IgD-negative memory B cell (primary cell): ENCODE measurements at regions not wholly inside any gene's neighbourhood (a gene's known extent, or its start where the extent isn't known, plus 50 kb on each side); places are given as distances from the start of the nearest gene placed in this dataset.
A peak's percentile ranks its signal among the peaks of the same experiment; 100 is the strongest.
"Not testable (repeated sequence)": the region's sequence is repeated elsewhere in the genome, so short reads cannot be mapped to it uniquely, and the experiment has no call there.

Experiments
- H3K27ac Mint-ChIP-seq, 3 donors: one replicate each; pipeline ENCODE4 v1.8.0; 2020 to 2022; ENCODE audit warnings: mild to moderate bottlenecking in 3 of 3, mixed read lengths in 3 of 3, moderate library complexity in 1 of 3
- H3K27me3 Mint-ChIP-seq: one replicate; pipeline ENCODE4 v1.8.0; 2021; ENCODE audit warnings: mixed read lengths
- H3K36me3 Mint-ChIP-seq: one replicate; pipeline ENCODE4 v1.8.0; 2020; ENCODE audit warnings: mild to moderate bottlenecking, mixed read lengths
- H3K4me1 Mint-ChIP-seq, 3 donors: one replicate each; pipeline ENCODE4 v1.8.0; 2020 to 2022; ENCODE audit warnings: mixed read lengths in 3 of 3, mild to moderate bottlenecking in 1 of 3
- H3K4me3 Mint-ChIP-seq, 4 donors: one replicate each; pipeline ENCODE4 v1.8.0; 2020 to 2022; ENCODE audit warnings: mild to moderate bottlenecking in 4 of 4, mixed read lengths in 4 of 4, moderate library complexity in 3 of 4
- H3K9me3 Mint-ChIP-seq, 3 donors: one replicate each; pipeline ENCODE4 v1.8.0; 2020 to 2021; ENCODE audit warnings: mixed read lengths in 3 of 3, mild to moderate bottlenecking in 1 of 3

DNA sequence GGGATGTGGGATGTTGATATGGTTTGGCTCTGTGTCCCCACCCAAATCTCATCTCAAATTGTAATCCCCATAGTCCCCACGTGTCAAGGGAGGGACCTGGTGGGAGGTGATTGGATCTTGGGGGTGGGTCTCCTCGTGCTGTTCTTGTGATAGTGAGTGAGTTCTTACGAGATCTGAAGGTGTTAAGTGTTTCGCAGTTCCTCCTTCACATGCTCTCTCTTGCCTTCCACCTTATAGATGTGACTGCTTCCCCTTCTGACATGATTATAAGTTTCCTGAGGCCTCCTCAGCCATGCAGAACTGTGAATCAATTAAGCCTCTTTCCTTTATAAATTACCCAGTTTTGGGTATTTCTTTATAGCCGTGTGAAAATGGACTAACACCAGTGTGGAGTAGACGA lies 130.1 kb upstream of the KCNE2 start:
- H3K27me3 Mint-ChIP-seq, result peaks cover 13% of the 10 kb centered on the region
- H3K9me3 Mint-ChIP-seq, result peaks cover 0 to 16% (median 4%) of the 10 kb centered on the region in 3 donors
- H3K4me1 Mint-ChIP-seq, H3K27ac Mint-ChIP-seq, H3K4me3 Mint-ChIP-seq, H3K36me3 Mint-ChIP-seq: not testable (repeated sequence)

DNA sequence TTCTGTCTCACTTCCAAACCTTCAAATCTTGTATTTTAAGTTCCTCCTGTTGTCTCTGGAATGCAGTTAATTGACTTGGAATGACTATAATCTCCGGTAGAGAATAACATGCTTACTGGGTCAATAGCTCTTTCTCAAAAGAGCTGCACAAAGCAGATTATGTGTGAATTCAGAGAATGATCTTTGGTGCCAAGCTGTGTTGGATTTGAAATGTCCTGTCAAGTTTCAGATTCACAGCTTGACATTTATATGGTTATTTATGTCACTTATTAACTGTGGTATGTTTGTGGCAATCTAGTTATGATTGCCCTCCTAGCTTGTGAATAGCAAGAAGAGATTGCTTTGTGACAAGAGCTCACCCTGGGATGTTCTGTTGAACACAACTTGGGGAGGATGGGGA lies 128.3 kb upstream of the KCNE2 start:
- Mint-ChIP-seq H3K27me3 (peaks cover 14% of the 10 kb centered on the region), H3K27ac (peak overlapping the region in 1 of 3 donors; percentile 9), H3K36me3 (peaks cover 8% of the 10 kb centered on the region), H3K4me3 (no peak overlapping the region), H3K4me1 (peaks cover 0 to 4% (median 0%) of the 10 kb centered on the region in 3 donors), H3K9me3 (peaks cover 0 to 19% (median 4%) of the 10 kb centered on the region in 3 donors)

DNA sequence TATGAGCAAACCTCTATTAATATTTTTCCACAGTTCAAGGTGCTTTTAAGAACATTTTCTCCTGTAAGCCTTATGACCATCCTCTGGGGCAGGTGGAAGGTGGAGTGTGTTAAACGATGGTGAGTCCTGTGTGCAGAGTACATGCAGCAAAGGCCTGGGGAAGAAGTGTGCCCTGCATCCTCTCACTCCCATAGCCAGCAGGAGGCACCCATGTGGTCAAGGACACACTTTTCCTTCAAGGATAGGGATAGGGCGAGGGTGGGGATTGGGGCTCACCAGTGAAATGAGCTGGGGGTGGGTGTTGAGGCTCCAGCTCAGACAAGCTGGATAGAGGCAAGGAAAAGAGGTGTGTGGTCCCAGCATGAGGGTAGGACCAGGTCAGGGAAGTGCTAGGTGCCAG lies 120.8 kb upstream of the KCNE2 start:
- Mint-ChIP-seq H3K27ac (no peak overlapping the region), H3K36me3 (peaks cover 3% of the 10 kb centered on the region), H3K27me3 (peaks cover 2% of the 10 kb centered on the region), H3K4me3 (no peak overlapping the region), H3K4me1 (peaks cover 0 to 2% (median 0%) of the 10 kb centered on the region in 3 donors), H3K9me3 (peaks cover 3 to 12% (median 6%) of the 10 kb centered on the region in 3 donors)

DNA sequence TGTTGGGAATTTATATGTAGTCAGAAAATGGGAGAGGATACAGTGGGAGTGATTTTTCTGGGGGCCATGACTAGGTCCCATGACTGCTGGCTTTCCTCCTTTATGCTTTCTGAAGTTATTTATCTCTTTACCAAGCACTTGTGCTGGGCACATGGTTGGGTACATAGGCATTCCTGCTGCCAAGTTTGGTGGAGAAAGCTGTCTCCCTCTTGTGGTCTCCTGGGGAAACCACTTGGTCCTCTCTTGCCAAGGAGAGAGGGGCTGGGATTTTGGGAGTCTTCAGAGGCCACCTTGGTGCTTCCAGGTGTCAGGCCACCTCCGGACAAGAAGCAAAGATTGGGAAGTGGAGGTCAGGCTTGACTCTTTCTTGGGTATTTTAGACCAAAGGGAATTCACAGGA lies 120.2 kb upstream of the KCNE2 start:
- peaks cover 3 to 16% (median 5%) of the 10 kb centered on the region in 3 donors for H3K9me3 Mint-ChIP-seq
- peaks cover 2% of the 10 kb centered on the region for H3K27me3 Mint-ChIP-seq
- H3K27ac Mint-ChIP-seq, result peak overlapping the region in 1 of 3 donors; percentile 32
- H3K4me1 Mint-ChIP-seq, result peaks cover 0 to 2% (median 0%) of the 10 kb centered on the region in 3 donors
- no peak overlapping the region for H3K4me3 Mint-ChIP-seq
- H3K36me3 Mint-ChIP-seq, result peaks cover 3% of the 10 kb centered on the region

DNA sequence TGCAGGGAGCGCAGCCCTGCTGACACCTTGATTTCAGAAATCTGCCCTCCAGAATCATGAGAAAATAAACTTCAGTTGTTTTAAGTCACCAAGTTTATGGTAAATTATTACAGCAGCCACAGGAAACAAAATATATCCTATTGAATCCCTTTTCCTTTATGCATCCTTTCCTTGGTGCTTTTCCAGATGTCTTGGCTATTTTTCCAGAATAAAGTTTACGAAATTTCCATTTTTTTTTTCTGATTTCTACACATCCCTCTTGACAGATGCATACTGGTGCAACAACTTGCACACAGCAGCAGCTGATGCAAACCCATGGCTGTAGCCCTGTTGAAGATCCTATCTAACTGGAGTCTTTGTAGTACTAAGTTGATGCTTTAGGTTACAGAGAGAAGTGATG lies 111.1 kb upstream of the KCNE2 start:
- peaks cover 6% of the 10 kb centered on the region for H3K36me3 Mint-ChIP-seq
- no peak overlapping the region for H3K27ac Mint-ChIP-seq
- peaks cover 7 to 46% (median 22%) of the 10 kb centered on the region in 3 donors for H3K9me3 Mint-ChIP-seq
- H3K4me1 Mint-ChIP-seq, result no peaks in the 10 kb centered on the region
- no peak overlapping the region for H3K4me3 Mint-ChIP-seq
- H3K27me3 Mint-ChIP-seq, result peaks cover 9% of the 10 kb centered on the region

DNA sequence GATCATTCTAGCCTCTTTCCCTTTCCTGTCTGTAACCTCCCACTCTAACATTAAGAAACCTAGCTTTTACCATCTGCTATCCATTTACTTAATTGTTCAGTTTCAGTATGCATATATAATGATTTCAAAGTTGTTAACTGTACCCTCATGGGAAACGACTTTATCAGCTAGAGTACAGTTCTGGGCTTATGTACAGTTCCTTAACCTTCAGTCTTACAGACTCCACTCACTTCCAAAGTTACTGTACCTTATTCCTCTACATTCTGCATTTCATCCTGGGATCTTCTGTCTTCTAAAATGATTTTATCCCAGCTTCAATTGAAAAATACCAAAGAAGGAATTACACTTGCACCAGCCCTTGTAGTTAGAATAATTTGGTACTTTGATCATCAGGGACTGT lies 108.7 kb upstream of the KCNE2 start:
- H3K9me3 Mint-ChIP-seq, result peaks cover 7 to 42% (median 24%) of the 10 kb centered on the region in 3 donors

DNA sequence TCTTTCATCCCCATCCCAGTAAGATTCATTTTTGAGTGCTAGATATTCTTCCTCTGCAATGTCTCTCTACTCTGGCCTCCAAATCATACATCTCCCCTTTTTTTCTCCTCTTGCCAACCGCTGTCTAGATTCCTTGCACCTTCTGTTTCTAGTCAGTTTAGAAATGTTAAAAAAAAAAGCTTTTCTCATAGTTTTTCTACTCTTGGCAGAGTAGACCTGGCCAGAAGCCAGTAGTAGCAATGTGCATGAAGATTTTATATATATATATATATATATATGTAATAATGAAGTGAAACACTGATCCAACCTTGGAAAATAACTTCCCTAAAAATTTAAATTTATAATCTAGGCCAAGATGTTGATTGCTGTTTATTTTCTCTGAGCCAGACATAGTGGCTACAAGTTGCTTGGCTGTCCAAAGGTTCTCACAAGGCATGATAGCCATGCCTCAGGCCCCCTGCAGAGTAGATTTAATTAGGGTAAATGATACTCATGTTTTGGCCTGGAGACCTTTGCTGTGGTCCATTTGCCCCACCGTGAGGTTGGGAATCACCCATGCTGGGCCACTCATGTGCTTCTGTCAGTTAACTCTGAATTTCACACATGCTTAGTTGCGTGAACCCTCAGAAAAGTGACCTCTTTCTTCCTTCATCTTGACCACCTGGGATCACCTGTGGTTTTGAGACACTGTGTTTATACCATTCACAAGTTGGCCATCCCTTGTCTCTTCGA lies 103.4 kb upstream of the KCNE2 start:
- Mint-ChIP-seq H3K4me1 (no peaks in the 10 kb centered on the region), H3K27me3 (peaks cover 1% of the 10 kb centered on the region), H3K27ac (no peak overlapping the region), H3K9me3 (peaks cover 9 to 20% (median 18%) of the 10 kb centered on the region in 3 donors), H3K36me3 (peaks cover 6% of the 10 kb centered on the region), H3K4me3 (no peak overlapping the region)

More for the DNA sequence above, 108.7 kb upstream of the KCNE2 start:
- no peak overlapping the region for H3K4me3 Mint-ChIP-seq
- no peaks in the 10 kb centered on the region for H3K4me1 Mint-ChIP-seq
- peaks cover 6% of the 10 kb centered on the region for H3K36me3 Mint-ChIP-seq
- H3K27me3 Mint-ChIP-seq, result peaks cover 8% of the 10 kb centered on the region
- no peak overlapping the region for H3K27ac Mint-ChIP-seq

- H3K36me3 Mint-ChIP-seq, result peaks cover 5% of the 10 kb centered on the region
- H3K27me3 Mint-ChIP-seq, result peaks cover 1% of the 10 kb centered on the region
Measured at GRCh38 chr21:34261841-34262468, 101.9 kb upstream of the KCNE2 start.

GRCh38 chr21:34262469-34262845 lies 101.3 kb upstream of the KCNE2 start:
- Mint-ChIP-seq H3K4me1 (no peaks in the 10 kb centered on the region), H3K27ac (no peak overlapping the region), H3K4me3 (no peak overlapping the region), H3K9me3 (peaks cover 7 to 15% (median 15%) of the 10 kb centered on the region in 3 donors), H3K36me3 (peaks cover 5% of the 10 kb centered on the region), H3K27me3 (peaks cover 1% of the 10 kb centered on the region)

More at GRCh38 chr21:34261841-34262468, 101.9 kb upstream of the KCNE2 start:
- Mint-ChIP-seq H3K4me1 (no peaks in the 10 kb centered on the region), H3K27ac (no peak overlapping the region), H3K4me3 (no peak overlapping the region), H3K9me3 (peaks cover 7 to 17% (median 15%) of the 10 kb centered on the region in 3 donors)

- Mint-ChIP-seq H3K4me1 (peaks cover 0 to 3% (median 0%) of the 10 kb centered on the region in 3 donors), H3K36me3 (peaks cover 5% of the 10 kb centered on the region), H3K4me3 (no peak overlapping the region), H3K9me3 (peaks cover 7 to 15% (median 14%) of the 10 kb centered on the region in 3 donors), H3K27ac (no peak overlapping the region), H3K27me3 (peaks cover 1% of the 10 kb centered on the region)
Measured at GRCh38 chr21:34263629-34264028, 100.2 kb upstream of the KCNE2 start.

DNA sequence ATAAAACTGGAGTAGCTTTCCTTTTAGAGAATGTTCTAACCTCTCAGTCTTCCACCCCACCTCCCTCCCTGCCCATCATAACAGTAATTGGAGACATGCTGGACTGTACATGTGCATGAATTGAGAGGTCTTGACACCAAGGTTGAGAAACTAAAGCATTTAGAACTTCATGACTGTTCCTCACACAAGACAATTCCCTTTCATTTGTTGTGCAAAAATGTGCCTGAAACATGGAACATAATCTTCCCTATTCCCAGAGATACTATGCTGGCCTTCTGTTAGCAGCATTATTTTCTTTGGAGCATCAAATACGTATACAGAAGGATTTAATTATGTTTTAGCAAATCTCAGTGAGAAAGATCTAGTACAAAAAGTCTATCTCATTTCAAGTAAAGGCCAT lies 97.5 kb upstream of the KCNE2 start:
- peaks cover 7 to 13% (median 10%) of the 10 kb centered on the region in 3 donors for H3K9me3 Mint-ChIP-seq
- no peak overlapping the region for H3K4me3 Mint-ChIP-seq
- H3K27me3 Mint-ChIP-seq, result no peaks in the 10 kb centered on the region
- peaks cover 0 to 3% (median 0%) of the 10 kb centered on the region in 3 donors for H3K4me1 Mint-ChIP-seq
- no peak overlapping the region for H3K27ac Mint-ChIP-seq
- peaks cover 7% of the 10 kb centered on the region for H3K36me3 Mint-ChIP-seq

- H3K27me3 Mint-ChIP-seq, result peaks cover 2% of the 10 kb centered on the region
- H3K4me3 Mint-ChIP-seq, result no peak overlapping the region
- no peak overlapping the region for H3K27ac Mint-ChIP-seq
- peaks cover 3% of the 10 kb centered on the region for H3K36me3 Mint-ChIP-seq
- H3K4me1 Mint-ChIP-seq, result peaks cover 0 to 3% (median 0%) of the 10 kb centered on the region in 3 donors
- peaks cover 1 to 7% (median 4%) of the 10 kb centered on the region in 3 donors for H3K9me3 Mint-ChIP-seq
Measured at GRCh38 chr21:34268493-34268892, 95.3 kb upstream of the KCNE2 start.

GRCh38 chr21:34270411-34270810 lies 93.4 kb upstream of the KCNE2 start:
- Mint-ChIP-seq H3K4me3 (no peak overlapping the region), H3K4me1 (peaks cover 0 to 3% (median 0%) of the 10 kb centered on the region in 3 donors), H3K9me3 (peaks cover 0 to 1% (median 0%) of the 10 kb centered on the region in 3 donors), H3K36me3 (peaks cover 3% of the 10 kb centered on the region), H3K27ac (no peak overlapping the region), H3K27me3 (peaks cover 5% of the 10 kb centered on the region)

DNA sequence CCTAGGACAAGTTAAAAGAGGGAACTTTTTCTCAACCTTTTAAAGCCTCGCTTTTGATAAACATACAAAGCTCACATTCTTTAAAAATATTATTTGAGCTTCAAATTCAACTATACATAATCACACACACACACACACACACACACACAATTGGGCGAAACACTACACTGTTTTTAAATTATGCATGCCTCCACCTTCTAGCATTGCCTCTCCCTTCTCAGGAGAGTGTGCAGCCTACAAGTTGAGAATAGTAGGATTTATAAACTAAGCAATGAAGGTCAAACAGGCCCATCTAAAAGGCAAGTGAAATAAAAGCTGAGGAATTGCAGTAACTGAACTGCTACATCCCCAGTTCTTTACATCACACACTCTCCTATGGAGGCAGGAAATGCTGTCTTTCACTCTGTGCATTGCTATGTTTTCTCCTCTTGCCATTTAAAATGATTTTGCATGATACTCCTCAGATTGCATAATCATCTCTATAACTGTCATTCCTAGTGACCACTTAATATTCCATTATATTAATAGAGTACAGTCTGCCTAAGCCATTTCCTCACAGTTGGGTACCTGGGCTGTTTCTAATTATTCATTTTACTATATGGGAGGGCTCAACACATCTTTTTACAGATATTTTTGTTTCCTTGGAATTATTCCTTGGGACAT lies 92.5 kb upstream of the KCNE2 start:
- H3K27me3 Mint-ChIP-seq, result peaks cover 5% of the 10 kb centered on the region
- no peak overlapping the region for H3K27ac Mint-ChIP-seq
- peaks cover 3% of the 10 kb centered on the region for H3K36me3 Mint-ChIP-seq
- no peak overlapping the region for H3K4me3 Mint-ChIP-seq
- peaks cover 0 to 3% (median 0%) of the 10 kb centered on the region in 3 donors for H3K4me1 Mint-ChIP-seq
- no peaks in the 10 kb centered on the region for H3K9me3 Mint-ChIP-seq

DNA sequence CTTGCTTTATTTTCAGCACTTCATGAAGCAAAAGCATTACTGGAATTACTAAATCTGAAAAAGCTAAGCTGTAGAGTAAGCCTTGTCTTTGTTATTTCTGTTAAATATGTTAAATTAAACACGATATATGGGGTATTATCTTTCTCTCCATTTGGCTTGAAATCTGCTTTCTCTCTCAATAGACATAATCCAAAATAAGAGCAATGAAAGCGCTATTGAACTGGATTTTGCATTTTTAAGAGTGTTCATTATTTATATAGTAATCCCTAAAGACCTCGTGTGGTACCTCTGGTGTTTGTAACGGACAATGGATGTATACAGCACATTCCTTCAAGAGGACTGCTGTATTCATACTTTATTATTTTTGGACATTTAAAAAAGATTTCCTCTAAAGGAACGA lies 91.5 kb upstream of the KCNE2 start:
- no peaks in the 10 kb centered on the region for H3K9me3 Mint-ChIP-seq
- H3K36me3 Mint-ChIP-seq, result peaks cover 3% of the 10 kb centered on the region
- H3K4me1 Mint-ChIP-seq, result peaks cover 0 to 3% (median 0%) of the 10 kb centered on the region in 3 donors
- H3K27me3 Mint-ChIP-seq, result peaks cover 9% of the 10 kb centered on the region
- H3K4me3 Mint-ChIP-seq, result no peak overlapping the region
- H3K27ac Mint-ChIP-seq, result no peak overlapping the region
